HepG2 (cell line): ENCODE measurements at regions not wholly inside any gene's neighbourhood (a gene's known extent, or its start where the extent isn't known, plus 50 kb on each side); places are given as distances from the start of the nearest gene placed in this dataset.

Source experiments
- ATAC-seq: fragments of 200-7000 bp; cut with Tn5 transposase; 3 replicates; pipeline ENCODE4 v1.9.1; 2020; ENCODE audit warnings: mild to moderate bottlenecking, moderate library complexity
- BruUV-seq: library from RNA; stranded (reverse); fragments of 400-500 nt; replicated peaks from 2 replicates; lab custom pipeline; 2021; lab: Mats Ljungman, UMichigan
- CTCF ChIA-PET: fragments of 300-600 bp; formaldehyde crosslinking; extraction: SDS; loops from one replicate; lab custom pipeline; 2021; ENCODE audit warnings: low total read pairs, inconsistent platforms, low intra/inter-chr PET ratio; lab: Yijun Ruan, JAX
- POLR2A ChIA-PET: fragments of 350-600 bp; sonication (Branson Sonifier 250); formaldehyde crosslinking; loops from one replicate; lab custom pipeline; 2020; ENCODE audit warnings: antibody characterized with exemption, inconsistent platforms; lab: Yijun Ruan, JAX
- DNase-seq: peaks from one replicate; pipeline ENCODE4 v3.0.0-alpha.2; 2015; ENCODE audit warnings: low spot score
- FAIRE-seq: peaks from 3 replicates; lab custom pipeline; 2011; peaks lifted over from hg19 to GRCh38; lab: Jason Lieb, UNC
- H2AFZ ChIP-seq: one replicate; pipeline ENCODE4 v1.6.1; 2011; ENCODE audit warnings: low read length, inconsistent platforms
- H3K27ac ChIP-seq: fragments of 300-600 bp; 3 replicates; pipeline ENCODE4 v1.8.0; 2011; ENCODE audit warnings: mixed run types, mild to moderate bottlenecking, mixed read lengths, low read length, inconsistent platforms; ENCODE audit not compliant: insufficient read depth; ENCODE audit errors: extremely low read length
- H3K27me3 ChIP-seq, 2 experiments: fragments of 200-600 bp in 1 of 2; 2 replicates in 1 of 2; 3 replicates in 1 of 2; pipeline versions ENCODE4 v1.6.0 to v1.8.0; 2011; ENCODE audit warnings: low read length in 2 of 2, mild to moderate bottlenecking in 2 of 2, moderate library complexity in 2 of 2, inconsistent platforms in 1 of 2; ENCODE audit not compliant: insufficient read depth in 2 of 2, control insufficient read depth in 1 of 2
- H3K36me3 ChIP-seq, 2 experiments: fragments of 200-600 bp in 1 of 2; replicated peaks in 1 of 2; 2 replicates in 1 of 2; 3 replicates in 1 of 2; pipeline versions ENCODE4 v1.5.1 to v1.8.0; 2011; ENCODE audit warnings: low read length in 2 of 2, inconsistent platforms in 1 of 2; ENCODE audit not compliant: insufficient read depth in 2 of 2, control insufficient read depth in 1 of 2
- H3K4me1 ChIP-seq: 2 replicates; pipeline ENCODE4 v1.5.1; 2012; ENCODE audit warnings: low read length, inconsistent platforms; ENCODE audit not compliant: insufficient read depth
- H3K4me2 ChIP-seq: 2 replicates; pipeline ENCODE4 v1.6.0; 2011; ENCODE audit warnings: low read depth, low read length, inconsistent platforms
- H3K4me3 ChIP-seq, 3 experiments: fragments of 200-600 bp in 1 of 3; sonication (generic), shearing (Covaris generic) in 1 of 3; replicated peaks in 1 of 3; 2 replicates each; pipeline ENCODE4 v1.5.1; 2011 to 2016; ENCODE audit warnings: low read length in 3 of 3, inconsistent platforms in 2 of 3, low read depth in 2 of 3, mild to moderate bottlenecking in 2 of 3, control low read depth in 1 of 3, mixed read lengths in 1 of 3; ENCODE audit not compliant: insufficient read depth in 1 of 3
- H3K79me2 ChIP-seq: one replicate; pipeline ENCODE4 v1.6.1; 2011; ENCODE audit warnings: low read length, inconsistent platforms; ENCODE audit not compliant: insufficient read depth
- H3K9ac ChIP-seq: 2 replicates; pipeline ENCODE4 v1.6.0; 2011; ENCODE audit warnings: mild to moderate bottlenecking, low read depth, low read length, inconsistent platforms; ENCODE audit not compliant: insufficient read depth
- H3K9me3 ChIP-seq: 2 replicates; pipeline ENCODE4 v1.5.1; 2012; ENCODE audit warnings: mild to moderate bottlenecking, low read length
- H4K20me1 ChIP-seq: 2 replicates; pipeline ENCODE4 v1.6.0; 2011; ENCODE audit warnings: inconsistent platforms, mild to moderate bottlenecking, low read length, moderate library complexity; ENCODE audit not compliant: insufficient read depth
- JDP2 ChIP-seq: sonication (generic); formaldehyde crosslinking; IDR thresholded peaks from 2 replicates; pipeline ENCODE4 v1.8.1; 2022; ENCODE audit warnings: missing genetic modification reagents, borderline replicate concordance
- NONO ChIP-seq, 2 experiments: fragments of 450-650 bp in 1 of 2; sonication (generic) in 1 of 2; formaldehyde crosslinking in 1 of 2; IDR thresholded peaks in 1 of 2; conservative IDR thresholded peaks in 1 of 2; 2 replicates each; pipeline versions ENCODE4 v1.6.1 to v1.8.0; 2017 to 2022; ENCODE audit warnings: mild to moderate bottlenecking in 1 of 2, missing genetic modification reagents in 1 of 2, moderate library complexity in 1 of 2
- THAP9 ChIP-seq: sonication (generic); formaldehyde crosslinking; IDR thresholded peaks from 2 replicates; pipeline ENCODE4; 2020; ENCODE audit warnings: missing genetic modification reagents, mild to moderate bottlenecking, borderline replicate concordance
- ZBTB34 ChIP-seq: sonication (generic); formaldehyde crosslinking; IDR thresholded peaks from 2 replicates; pipeline ENCODE4 v1.8.0; 2022; ENCODE audit warnings: mild to moderate bottlenecking, missing genetic modification reagents
- WGBS: methylation state at CpG from one replicate; pipeline ENCODE4 v1.1.6; 2017; ENCODE audit warnings: low lambda C conversion rate; 5-methylcytosine and 5-hydroxymethylcytosine counted together
- in situ Hi-C: cut with HindIII; loops from 2 replicates; pipeline ENCODE4 v1.10.0; 2017; ENCODE audit warnings: low pct_unique_long_range_greater_than_20kb; ENCODE audit not compliant: extremely low pct_ligation_motif_present
- intact Hi-C: fragments of 100-400 bp; cut with micrococcal nuclease; formaldehyde crosslinking; loops from one replicate; pipeline ENCODE4 v1.10.0; 2022; ENCODE audit not compliant: unreplicated experiment

- peaks cover 0 to 10% of the 10 kb centered on the region in 2 experiments; a peak in 1 of 5 replicates for H3K27me3 ChIP-seq
- no peak overlapping the region for H3K9ac ChIP-seq
- H2AFZ ChIP-seq, result no peak overlapping the region
- no peaks in the 10 kb centered on the region for H3K79me2 ChIP-seq
- CTCF ChIA-PET, result no interaction called here
- no peak overlapping the region for H3K4me3 ChIP-seq
- FAIRE-seq, result no peak
- H3K4me2 ChIP-seq, result no peak overlapping the region
- no peak for TF ChIP-seq JDP2 (CRISPR knock-in tag)
- no peak for TF ChIP-seq THAP9
- no peak for TF ChIP-seq NONO (IDR thresholded peaks at IDR 0.05)
- no peak for TF ChIP-seq NONO (CRISPR knock-in tag; conservative IDR thresholded peaks at IDR 0.05)
- no peak for TF ChIP-seq ZBTB34 (CRISPR knock-in tag)
- in situ Hi-C loops (no loop called here), intact Hi-C loops (no loop called here)
- H3K9me3 ChIP-seq, result no peaks in the 10 kb centered on the region
- no peaks in the 10 kb centered on the region for H3K4me1 ChIP-seq
- no peak for DNase-seq
- H4K20me1 ChIP-seq, result no peaks in the 10 kb centered on the region
- BruUV-seq, result no TSS peak
- WGBS, result 38% methylated on average over 16 of the region's 21 CpGs
- no peaks in the 10 kb centered on the region for H3K36me3 ChIP-seq
- ATAC-seq, result no peak
- POLR2A ChIA-PET, result no interaction called here
- no peak overlapping the region for H3K27ac ChIP-seq
Observed at GRCh38 chr10:111989136-111989911, 194.2 kb downstream of the GPAM start.
